Hematopoietic multipotent progenitor cell treated with erythropoietin and hydrocortisone succinate and interleukin-3 and kit ligand, for 4 days (in vitro differentiated cells): ENCODE measurements at regions not wholly inside any gene's neighbourhood (a gene's known extent, or its start where the extent isn't known, plus 50 kb on each side); places are given as distances from the start of the nearest gene placed in this dataset.
A peak's percentile ranks its signal among the peaks of the same experiment; 100 is the strongest.
"Not testable (repeated sequence)": the region's sequence is repeated elsewhere in the genome, so short reads cannot be mapped to it uniquely, and the experiment has no call there.

Experiments used
- DNase-seq: peaks from one replicate; pipeline ENCODE4 v3.0.0-alpha.2; 2015

GRCh38 chr10:121138918-121139317 lies 287.8 kb downstream of the WDR11 start:
- DNase-seq: no peak

- not testable (repeated sequence) for DNase-seq
Observed at GRCh38 chr10:121145802-121146395, 294.7 kb downstream of the WDR11 start.

GRCh38 chr10:121148921-121149320 lies 297.8 kb downstream of the WDR11 start:
- DNase-seq: no peak

- no peak for DNase-seq
Observed at GRCh38 chr10:121152033-121152432, 300.9 kb downstream of the WDR11 start.

GRCh38 chr10:121152935-121153334 lies 301.8 kb downstream of the WDR11 start:
- no peak for DNase-seq

GRCh38 chr10:121154310-121154709 lies 303.1 kb downstream of the WDR11 start:
- DNase-seq: no peak

GRCh38 chr10:121154846-121155245 lies 303.7 kb downstream of the WDR11 start:
- DNase-seq: no peak

- DNase-seq: no peak
Observed at GRCh38 chr10:121155742-121156474, 304.7 kb downstream of the WDR11 start.

GRCh38 chr10:121157998-121158397 lies 306.8 kb downstream of the WDR11 start:
- peak; percentile 61 for DNase-seq

GRCh38 chr10:121158988-121159579 lies 307.9 kb downstream of the WDR11 start:
- no peak for DNase-seq

GRCh38 chr10:121159670-121160069 lies 308.5 kb downstream of the WDR11 start:
- no peak for DNase-seq

GRCh38 chr10:121165276-121165675 lies 314.1 kb downstream of the WDR11 start:
- DNase-seq: no peak

GRCh38 chr10:121167534-121168243 lies 316.5 kb downstream of the WDR11 start:
- DNase-seq: no peak

- DNase-seq: peak; percentile 3
Observed at GRCh38 chr10:121168545-121169216, 317.5 kb downstream of the WDR11 start.

GRCh38 chr10:121169406-121169805 lies 318.2 kb downstream of the WDR11 start:
- no peak for DNase-seq

GRCh38 chr10:121171825-121172787 lies 320.9 kb downstream of the WDR11 start:
- no peak for DNase-seq

- no peak for DNase-seq
Observed at GRCh38 chr10:121179006-121179405, 327.8 kb downstream of the WDR11 start.

- DNase-seq: no peak
Observed at GRCh38 chr10:121182219-121182618, 331.1 kb downstream of the WDR11 start.

GRCh38 chr10:121183236-121183635 lies 332.1 kb downstream of the WDR11 start:
- no peak for DNase-seq

- no peak for DNase-seq
Observed at GRCh38 chr10:121183707-121184106, 332.5 kb downstream of the WDR11 start.

- no peak for DNase-seq
Observed at GRCh38 chr10:121185816-121186455, 334.8 kb downstream of the WDR11 start.
